T47D (cell line): ENCODE measurements at regions not wholly inside any gene's neighbourhood (a gene's known extent, or its start where the extent isn't known, plus 50 kb on each side); places are given as distances from the start of the nearest gene placed in this dataset.
"Not testable (repeated sequence)": the region's sequence is repeated elsewhere in the genome, so short reads cannot be mapped to it uniquely, and the experiment has no call there.

Experiments used
- DNase-seq, 2 experiments: peaks; one replicate each; pipeline versions ENCODE4 v3.0.0 to v3.0.0-alpha.2; 2011 to 2012; ENCODE audit warnings: low read depth in 1 of 2, low spot score in 1 of 2
- JUND ChIP-seq: IDR thresholded peaks from 2 replicates; pipeline ENCODE4 v1.6.1; 2012; ENCODE audit warnings: low read depth
- in situ Hi-C: cut with HindIII; loops from 2 replicates; pipeline ENCODE4 v1.10.0; 2016; ENCODE audit warnings: low sequenced_read_pairs, low pct_unique_long_range_greater_than_20kb

DNA sequence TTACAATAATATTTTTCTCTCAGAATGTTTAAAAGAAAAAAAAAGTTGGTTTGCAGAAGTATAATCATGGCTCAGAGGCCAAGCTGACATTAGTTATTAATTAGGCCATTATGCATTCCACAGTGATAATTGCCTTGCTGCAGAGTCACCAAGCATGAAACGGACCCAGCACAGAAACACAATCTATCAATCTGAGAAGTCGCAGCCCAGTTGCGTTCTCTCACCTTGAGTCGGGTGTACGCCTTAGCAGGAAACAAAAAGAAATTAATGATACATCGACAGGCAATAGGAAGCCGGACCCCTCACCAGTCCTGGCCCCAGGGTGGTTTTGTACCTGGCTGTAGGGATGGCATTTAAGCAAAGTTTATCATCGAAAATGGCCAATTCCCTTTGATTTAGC, 129.7 kb downstream of the PHETA1 start:
- in situ Hi-C loops = no loop called here
- DNase-seq = no peak
- no peak for TF ChIP-seq JUND

- peak in 1 of 2 experiments; percentile 18 for DNase-seq
- in situ Hi-C loops = no loop called here
- no peak for TF ChIP-seq JUND
Measured at GRCh38 chr12:111238075-111238734, 130.7 kb downstream of the PHETA1 start.

DNA sequence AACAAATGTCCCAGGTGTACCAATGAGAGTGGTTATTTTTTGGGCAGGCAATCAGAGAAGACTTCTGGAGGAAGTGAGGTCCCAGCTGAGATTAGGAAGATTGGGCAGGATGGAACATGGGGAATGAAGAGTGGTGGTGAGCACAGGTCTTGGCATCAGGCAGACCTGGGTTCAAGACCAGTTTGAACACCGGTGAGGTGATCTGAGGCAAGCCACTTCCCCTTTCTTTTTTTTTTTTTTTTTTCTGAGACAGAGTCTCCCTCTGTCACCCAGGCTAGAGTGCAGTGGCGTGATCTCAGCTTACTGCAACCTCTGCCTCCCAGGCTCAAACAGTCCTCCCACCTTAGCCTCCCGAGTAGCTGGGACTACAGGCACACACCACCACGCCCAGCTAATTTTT, 134.4 kb downstream of the PHETA1 start:
- DNase-seq, in situ Hi-C loops: not testable (repeated sequence)

- in situ Hi-C loops = no loop called here
- no peak for DNase-seq
- no peak for TF ChIP-seq JUND
Measured at GRCh38 chr12:111233786-111234185, 135.1 kb downstream of the PHETA1 start.

- no peak for TF ChIP-seq JUND
- in situ Hi-C loops = no loop called here
- no peak for DNase-seq
Measured at GRCh38 chr12:111230649-111231048, 138.2 kb downstream of the PHETA1 start.

GRCh38 chr12:111228916-111229666, 139.8 kb downstream of the PHETA1 start:
- TF ChIP-seq JUND = no peak
- DNase-seq = no peak
- in situ Hi-C loops = no loop called here

DNA sequence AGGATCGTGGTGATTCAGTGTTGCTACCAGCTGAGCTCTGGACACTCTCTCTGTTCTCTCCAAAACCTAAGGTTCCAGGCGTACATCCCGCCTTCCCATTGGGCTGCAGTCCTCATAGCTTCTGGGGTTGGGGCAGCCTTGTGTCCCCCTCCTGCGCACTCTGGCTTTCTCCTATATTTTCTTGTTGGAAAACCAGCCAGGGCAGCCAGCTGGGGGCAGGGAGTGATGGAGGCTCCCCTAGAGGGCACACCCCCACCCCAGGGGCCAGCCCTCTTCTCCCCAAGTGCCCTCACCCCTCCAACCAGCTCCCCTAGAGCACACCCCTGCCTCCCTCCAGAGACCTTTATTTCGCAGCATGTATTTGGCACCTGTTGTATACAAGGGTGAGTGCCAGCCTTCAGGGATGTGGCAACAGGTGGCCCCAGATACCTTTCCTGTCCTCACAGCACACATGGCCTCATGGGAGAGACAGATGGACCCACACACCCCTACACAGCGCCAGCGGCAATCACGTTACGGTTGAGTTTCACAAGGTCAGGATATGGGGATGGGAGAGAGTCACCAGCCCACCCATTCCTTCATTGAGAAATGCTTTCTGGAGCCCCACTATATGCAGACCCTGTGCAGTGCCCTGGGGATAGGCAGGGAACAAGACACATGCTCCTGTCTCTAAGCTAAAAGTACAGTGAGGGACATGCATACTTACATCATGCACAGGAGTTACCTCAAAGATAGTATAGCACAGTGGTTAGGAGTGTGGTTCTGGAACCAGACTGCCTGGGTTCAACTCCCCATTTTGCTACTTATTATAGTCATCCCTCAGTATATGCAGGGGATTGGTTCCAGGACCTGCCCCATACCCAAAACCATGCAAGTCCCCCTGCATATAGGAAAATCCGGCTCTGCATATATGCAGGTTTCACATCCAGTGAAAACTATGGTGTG, 141.1 kb downstream of the PHETA1 start:
- in situ Hi-C loops = no loop called here
- TF ChIP-seq JUND = no peak

DNA sequence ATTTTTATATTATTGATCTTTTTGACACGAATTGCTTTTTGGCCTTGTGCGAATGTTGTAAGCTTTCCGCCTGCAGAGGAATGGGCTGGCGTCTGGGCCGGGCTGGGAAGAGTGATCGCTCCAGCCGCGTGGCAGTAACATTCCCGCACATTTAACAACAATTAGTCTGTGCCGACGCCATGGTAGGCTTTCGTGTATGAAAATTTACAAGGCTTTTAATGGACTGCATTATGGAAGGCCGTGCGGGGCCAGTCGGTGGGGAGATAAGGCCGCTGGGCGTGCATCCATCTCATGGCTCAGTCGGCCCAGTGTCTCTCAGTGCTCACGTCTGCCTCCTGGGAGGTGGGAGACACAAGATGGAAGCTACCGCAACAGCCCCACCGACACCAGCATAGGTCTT, 142.2 kb downstream of the PHETA1 start:
- no peak for DNase-seq
- in situ Hi-C loops = no loop called here
- TF ChIP-seq JUND = no peak

More for the DNA sequence above, 141.1 kb downstream of the PHETA1 start:
- DNase-seq = peak in 1 of 2 experiments; percentile 7

GRCh38 chr12:111225307-111225706, 143.6 kb downstream of the PHETA1 start:
- no peak for TF ChIP-seq JUND
- in situ Hi-C loops = no loop called here
- DNase-seq = no peak

DNA sequence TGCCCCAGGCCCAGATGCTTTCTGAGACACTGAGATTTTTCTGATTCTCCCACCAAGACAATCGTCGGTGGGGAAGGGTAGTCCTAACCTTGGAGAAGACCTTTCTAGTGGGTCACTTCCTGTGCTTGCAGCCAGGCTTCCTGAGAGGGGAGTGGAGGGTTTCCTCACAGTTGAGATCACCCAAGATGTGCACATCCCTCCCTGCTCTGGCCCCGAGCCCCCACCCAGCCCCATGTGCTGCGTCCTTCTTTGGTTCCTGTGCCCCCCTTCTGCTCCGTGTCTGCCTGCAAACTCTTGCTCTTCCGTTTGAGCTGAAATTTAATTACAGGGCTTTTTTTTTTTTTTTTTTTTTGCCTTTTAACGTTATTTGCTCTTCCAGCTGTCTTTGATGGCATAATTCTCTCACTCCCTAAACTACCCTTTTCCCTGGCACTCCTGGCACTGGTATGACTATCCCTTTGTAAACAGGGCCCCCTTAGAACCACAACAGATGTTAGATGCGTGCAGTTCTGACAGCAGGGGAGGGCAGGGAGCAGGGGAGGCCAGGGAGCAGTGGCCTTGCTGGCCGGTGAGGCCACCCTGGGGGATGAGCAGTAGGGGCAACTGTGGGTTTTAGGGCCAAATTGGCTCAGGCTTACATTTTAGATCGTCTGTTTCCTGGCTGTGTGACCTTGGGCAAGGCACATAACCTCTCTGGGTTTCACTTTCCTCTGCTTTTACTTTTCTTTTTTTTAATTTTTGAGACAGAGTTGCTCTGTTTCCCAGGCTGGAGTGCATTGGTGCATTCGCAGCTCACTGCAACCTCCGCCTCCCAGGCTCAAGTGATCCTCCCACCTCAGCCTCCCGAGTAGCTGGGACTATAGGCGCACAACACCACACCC, 144.5 kb downstream of the PHETA1 start:
- in situ Hi-C loops = no loop called here
- no peak for DNase-seq
- no peak for TF ChIP-seq JUND

DNA sequence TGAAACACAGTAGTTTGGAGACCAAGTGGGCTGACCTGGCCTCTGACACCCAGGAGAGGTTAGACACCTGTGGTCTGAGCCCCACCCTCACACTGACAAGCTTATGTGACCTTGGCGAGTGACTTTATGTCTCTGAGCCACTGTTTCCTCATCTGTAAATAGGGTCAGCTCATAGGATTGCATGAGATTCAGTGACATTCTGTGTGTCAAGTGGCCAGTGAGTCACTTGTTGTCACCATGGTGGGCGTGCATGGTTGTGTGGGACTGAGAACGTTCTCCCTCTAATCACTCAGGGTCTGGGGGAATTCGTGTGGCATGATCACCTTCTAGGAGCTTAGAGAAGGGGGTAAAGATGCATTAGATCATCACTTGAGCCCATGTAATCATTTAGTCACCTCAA, 146.4 kb downstream of the PHETA1 start:
- TF ChIP-seq JUND = no peak
- DNase-seq = no peak
- in situ Hi-C loops = no loop called here

GRCh38 chr12:111222027-111222414, 146.9 kb downstream of the PHETA1 start:
- no peak for TF ChIP-seq JUND
- no peak for DNase-seq
- in situ Hi-C loops = no loop called here
